ENCODE measurements at regions not wholly inside any gene's neighbourhood (a gene's known extent, or its start where the extent isn't known, plus 50 kb on each side); places are given as distances from the start of the nearest gene placed in this dataset.

DNA sequence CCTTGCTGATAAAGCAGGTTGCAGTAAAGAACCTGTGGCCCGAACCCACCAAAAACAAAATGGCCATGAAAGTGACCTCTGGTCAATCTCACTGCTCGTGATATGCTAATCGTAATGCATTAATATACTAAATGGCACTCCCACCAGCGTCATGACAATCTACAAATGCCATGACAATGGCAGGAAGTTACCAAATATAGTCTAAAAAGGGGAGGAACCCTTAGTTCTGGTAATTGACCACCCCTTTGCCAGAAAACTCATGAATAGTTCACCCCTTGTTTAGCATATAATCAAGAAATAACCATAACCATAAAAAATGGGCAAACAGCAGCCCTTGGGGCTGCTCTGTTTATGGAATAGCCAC, 1139.4 kb upstream of the LRRN3 start:
- Histone ChIP-seq H3K4me3 (ENCODE audit: low read depth, low read length) (no peak overlapping the region), H3K27me3 (ENCODE audit: control insufficient read depth, insufficient read depth, low read length) (no peaks in the 10 kb centered on the region), H3K36me3 (ENCODE audit: control insufficient read depth, insufficient read depth, low read length) (no peaks in the 10 kb centered on the region)
- TF ChIP-seq, protein P1, sequence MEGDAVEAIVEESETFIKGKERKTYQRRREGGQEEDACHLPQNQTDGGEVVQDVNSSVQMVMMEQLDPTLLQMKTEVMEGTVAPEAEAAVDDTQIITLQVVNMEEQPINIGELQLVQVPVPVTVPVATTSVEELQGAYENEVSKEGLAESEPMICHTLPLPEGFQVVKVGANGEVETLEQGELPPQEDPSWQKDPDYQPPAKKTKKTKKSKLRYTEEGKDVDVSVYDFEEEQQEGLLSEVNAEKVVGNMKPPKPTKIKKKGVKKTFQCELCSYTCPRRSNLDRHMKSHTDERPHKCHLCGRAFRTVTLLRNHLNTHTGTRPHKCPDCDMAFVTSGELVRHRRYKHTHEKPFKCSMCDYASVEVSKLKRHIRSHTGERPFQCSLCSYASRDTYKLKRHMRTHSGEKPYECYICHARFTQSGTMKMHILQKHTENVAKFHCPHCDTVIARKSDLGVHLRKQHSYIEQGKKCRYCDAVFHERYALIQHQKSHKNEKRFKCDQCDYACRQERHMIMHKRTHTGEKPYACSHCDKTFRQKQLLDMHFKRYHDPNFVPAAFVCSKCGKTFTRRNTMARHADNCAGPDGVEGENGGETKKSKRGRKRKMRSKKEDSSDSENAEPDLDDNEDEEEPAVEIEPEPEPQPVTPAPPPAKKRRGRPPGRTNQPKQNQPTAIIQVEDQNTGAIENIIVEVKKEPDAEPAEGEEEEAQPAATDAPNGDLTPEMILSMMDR (IDR thresholded peaks at IDR 0.05; ENCODE audit: insufficient read depth, low read length, poor library complexity, severe bottlenecking): no peak
- no peak for DNase-seq (ENCODE audit: low read depth)

DNA sequence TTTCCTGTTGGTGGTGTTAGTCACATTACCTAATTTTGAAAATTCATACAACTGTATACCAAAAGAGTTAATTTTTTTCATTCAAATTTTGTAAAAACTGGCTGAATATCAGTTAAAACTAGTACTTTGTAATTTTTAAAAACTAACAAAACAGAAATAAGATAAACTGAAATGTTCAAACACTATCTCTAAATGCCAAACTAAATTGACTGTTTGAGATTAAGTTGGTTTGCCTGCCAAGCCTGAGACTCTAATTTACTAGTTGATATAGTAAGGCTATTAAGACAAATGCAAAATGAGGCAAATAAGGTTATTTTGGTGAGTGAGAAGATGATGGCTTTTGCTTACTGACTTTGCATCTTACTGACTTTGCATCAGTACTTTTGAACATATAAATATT, 1134.9 kb upstream of the LRRN3 start:
- no peak for DNase-seq (ENCODE audit: low read depth)
- Histone ChIP-seq H3K27me3 (ENCODE audit: control insufficient read depth, insufficient read depth, low read length) (no peaks in the 10 kb centered on the region), H3K36me3 (ENCODE audit: control insufficient read depth, insufficient read depth, low read length) (no peaks in the 10 kb centered on the region), H3K4me3 (ENCODE audit: low read depth, low read length) (no peak overlapping the region)
- TF ChIP-seq, protein P1 (IDR thresholded peaks at IDR 0.05; ENCODE audit: insufficient read depth, low read length, poor library complexity, severe bottlenecking): no peak

DNA sequence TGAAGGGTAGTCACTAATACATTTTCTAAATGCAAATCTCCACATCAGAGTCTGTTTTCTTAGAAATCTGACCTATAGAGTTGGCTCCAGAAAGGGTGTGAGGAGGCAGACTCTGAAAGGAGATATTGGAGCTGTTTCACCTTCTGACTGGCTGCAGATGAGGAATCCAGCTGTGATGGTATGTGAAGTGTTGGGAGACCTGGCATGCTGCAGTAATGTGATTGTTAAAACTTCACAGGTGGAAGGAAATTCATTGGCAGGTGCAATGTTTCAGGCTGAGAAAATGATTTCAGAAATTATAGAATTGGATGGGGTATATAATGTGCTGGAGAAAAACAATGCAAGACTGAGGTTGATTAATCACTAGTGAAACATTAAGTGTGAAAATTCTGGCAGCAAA, 1134.0 kb upstream of the LRRN3 start:
- DNase-seq (ENCODE audit: low read depth): no peak
- Histone ChIP-seq H3K4me3 (ENCODE audit: low read depth, low read length) (no peak overlapping the region), H3K36me3 (ENCODE audit: control insufficient read depth, insufficient read depth, low read length) (no peaks in the 10 kb centered on the region), H3K27me3 (ENCODE audit: control insufficient read depth, insufficient read depth, low read length) (no peaks in the 10 kb centered on the region)
- TF ChIP-seq, protein P1 (IDR thresholded peaks at IDR 0.05; ENCODE audit: insufficient read depth, low read length, poor library complexity, severe bottlenecking): no peak

DNA sequence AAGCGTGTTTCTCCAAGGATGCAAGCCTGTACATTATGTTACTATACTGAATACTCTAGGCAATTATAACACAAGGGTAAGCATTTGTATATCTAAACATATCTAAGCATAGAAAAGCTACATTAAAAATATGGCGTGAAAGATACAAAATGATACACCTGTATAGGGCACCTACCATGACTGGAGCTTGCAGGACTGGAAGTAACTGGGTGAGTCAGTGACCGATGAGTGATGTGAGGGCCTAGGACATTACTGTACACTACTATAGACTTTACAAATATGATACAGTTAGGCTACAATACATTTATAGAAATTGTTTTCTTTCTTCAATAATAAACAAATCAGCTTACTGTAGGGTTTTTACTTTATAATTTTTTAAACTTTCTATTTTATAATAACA, 1127.2 kb upstream of the LRRN3 start:
- DNase-seq (ENCODE audit: low read depth): no peak
- TF ChIP-seq, protein P1 (IDR thresholded peaks at IDR 0.05; ENCODE audit: insufficient read depth, low read length, poor library complexity, severe bottlenecking): no peak
- H3K4me3 ChIP-seq (ENCODE audit: low read depth, low read length): no peak overlapping the region
- H3K27me3 ChIP-seq (ENCODE audit: control insufficient read depth, insufficient read depth, low read length): no peaks in the 10 kb centered on the region
- H3K36me3 ChIP-seq (ENCODE audit: control insufficient read depth, insufficient read depth, low read length): no peaks in the 10 kb centered on the region

DNA sequence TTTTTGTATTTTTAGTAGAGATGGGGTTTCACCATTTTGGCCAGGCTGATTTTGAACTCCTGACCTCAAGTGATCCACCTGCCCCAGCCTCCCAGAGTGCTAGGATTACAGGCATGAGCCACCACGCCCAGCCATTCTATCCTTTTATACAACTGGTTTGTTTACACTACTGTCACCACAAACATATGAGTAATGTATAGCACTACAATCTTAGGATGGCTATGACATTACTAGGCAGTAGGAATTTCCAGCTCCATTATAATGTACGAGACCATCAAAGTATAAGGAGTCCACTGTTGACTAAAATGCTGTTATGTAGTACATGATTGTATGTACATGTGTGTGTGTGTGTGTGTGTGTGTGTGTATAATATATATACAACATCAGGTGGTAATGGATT, 1126.1 kb upstream of the LRRN3 start:
- Histone ChIP-seq H3K36me3 (ENCODE audit: control insufficient read depth, insufficient read depth, low read length) (no peaks in the 10 kb centered on the region), H3K4me3 (ENCODE audit: low read depth, low read length) (no peak overlapping the region), H3K27me3 (ENCODE audit: control insufficient read depth, insufficient read depth, low read length) (no peaks in the 10 kb centered on the region)
- no peak for DNase-seq (ENCODE audit: low read depth)
- TF ChIP-seq, protein P1 (IDR thresholded peaks at IDR 0.05; ENCODE audit: insufficient read depth, low read length, poor library complexity, severe bottlenecking): no peak

DNA sequence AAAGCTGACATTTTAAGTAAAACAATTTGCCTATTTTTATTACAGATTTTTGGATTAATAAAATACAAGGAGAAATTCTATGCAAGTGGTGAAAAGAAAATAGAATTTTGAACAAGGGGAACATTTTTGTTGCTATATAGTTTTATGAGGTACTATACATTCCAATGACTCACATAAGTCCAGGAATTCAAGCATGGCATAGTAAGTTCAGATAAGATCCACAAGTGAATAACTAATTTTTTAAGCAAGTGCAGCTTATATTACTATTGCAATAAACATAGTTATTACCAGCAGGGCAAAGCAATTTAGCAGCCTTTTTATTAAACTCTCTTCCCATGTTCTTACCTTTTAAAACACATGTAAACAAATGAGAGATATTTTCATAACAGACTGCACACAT, 1123.5 kb upstream of the LRRN3 start:
- Histone ChIP-seq H3K27me3 (ENCODE audit: control insufficient read depth, insufficient read depth, low read length) (no peaks in the 10 kb centered on the region), H3K36me3 (ENCODE audit: control insufficient read depth, insufficient read depth, low read length) (no peaks in the 10 kb centered on the region), H3K4me3 (ENCODE audit: low read depth, low read length) (no peak overlapping the region)
- DNase-seq (ENCODE audit: low read depth): no peak
- TF ChIP-seq, protein P1 (IDR thresholded peaks at IDR 0.05; ENCODE audit: insufficient read depth, low read length, poor library complexity, severe bottlenecking): no peak
